Psoas muscle (tissue), 7 donors: ENCODE measurements at regions not wholly inside any gene's neighbourhood (a gene's known extent, or its start where the extent isn't known, plus 50 kb on each side); places are given as distances from the start of the nearest gene placed in this dataset.

Experiments
- ATAC-seq, 4 donors: fragments of 200-7000 bp; cut with Tn5 transposase; one replicate each; pipeline ENCODE4 v1.9.1; 2020; ENCODE audit warnings: moderate library complexity in 3 of 4, mild to moderate bottlenecking in 2 of 4
- DNase-seq, 2 donors: peaks; one replicate each; pipeline ENCODE4 v3.0.0-alpha.2; 2020
- H3K27ac ChIP-seq: fragments of 200-600 bp; one replicate; pipeline ENCODE4 v1.8.0; 2022
- H3K27me3 ChIP-seq, 3 donors: fragments of 200-600 bp in 1 of 3; one replicate each; pipeline versions ENCODE4 v1.6.1 to v1.8.0; 2013 to 2022; ENCODE audit warnings: low read length in 2 of 3, mild to moderate bottlenecking in 2 of 3, moderate library complexity in 1 of 3; ENCODE audit not compliant: insufficient read depth in 3 of 3
- H3K36me3 ChIP-seq, 2 donors: fragments of 200-600 bp in 1 of 2; one replicate each; pipeline versions ENCODE4 v1.6.1 to v1.8.0; 2013 to 2022; ENCODE audit warnings: low read depth in 1 of 2, mild to moderate bottlenecking in 1 of 2, moderate library complexity in 1 of 2; ENCODE audit not compliant: insufficient read depth in 1 of 2
- H3K4me1 ChIP-seq: fragments of 200-600 bp; one replicate; pipeline ENCODE4 v1.8.0; 2022
- H3K4me3 ChIP-seq: fragments of 200-600 bp; one replicate; pipeline ENCODE4 v1.8.0; 2022; ENCODE audit warnings: mild to moderate bottlenecking
- H3K9me3 ChIP-seq: fragments of 200-600 bp; one replicate; pipeline ENCODE4 v1.8.0; 2022
- CTCF ChIP-seq: fragments of 200-600 bp; IDR thresholded peaks from one replicate; pipeline ENCODE4 v1.8.0; 2022; ENCODE audit warnings: antibody characterized with exemption
- WGBS, 3 donors: extraction: QIAGEN DNeasy Blood & Tissue Kit; methylation state at CpG; one replicate each; pipeline versions ENCODE4 v1.1.6 to v1.1.7; 2013; 5-methylcytosine and 5-hydroxymethylcytosine counted together
- intact Hi-C, 2 donors: fragments of 100-400 bp; cut with DNase I; formaldehyde crosslinking; loops; one replicate each; pipeline versions ENCODE4 v1.11.0 to v1.14.2; 2022
- donor health status: healthy with polysubstance abuse.
- donor health status: DM: no; HTN: no; CAD: no; lungs with moderate emphysema.
- donor health status: Bipolar disorder and iron deficiency.
- donor health status: healthy.
- donor health status: DM: yes; HTN: yes; CAD: no.
- donor health status: DM: no; HTN: no; CAD: no.
- donor health status: DM: yes; HTN: yes; CAD: no.

DNA sequence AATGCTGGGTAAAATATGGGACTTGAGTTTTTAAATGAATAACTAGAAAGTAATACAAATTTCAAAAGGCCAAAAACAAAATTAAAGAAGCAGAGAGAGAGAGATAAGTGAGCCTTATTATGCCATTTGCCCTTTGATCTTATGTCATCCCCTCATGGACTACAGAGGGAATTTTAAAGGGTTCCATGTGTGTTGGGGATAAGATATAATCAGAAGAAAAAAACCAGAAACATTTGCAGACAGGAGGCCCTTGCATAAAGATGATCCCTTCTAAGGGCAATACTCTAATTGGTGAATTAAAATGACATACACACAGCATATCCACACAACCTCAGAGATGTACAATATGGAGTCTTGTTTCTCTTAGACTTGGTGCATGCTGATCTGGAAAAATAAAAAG, 406.6 kb upstream of the LARGE1 start:
- Histone ChIP-seq H3K27me3 (no peaks in the 10 kb centered on the region), H3K4me3 (no peak overlapping the region), H3K9me3 (no peaks in the 10 kb centered on the region), H3K36me3 (no peaks in the 10 kb centered on the region), H3K4me1 (no peaks in the 10 kb centered on the region), H3K27ac (no peak overlapping the region)
- DNase-seq (no peak), ATAC-seq (no peak)
- no peak for TF ChIP-seq CTCF
- intact Hi-C loops, result no loop called here

DNA sequence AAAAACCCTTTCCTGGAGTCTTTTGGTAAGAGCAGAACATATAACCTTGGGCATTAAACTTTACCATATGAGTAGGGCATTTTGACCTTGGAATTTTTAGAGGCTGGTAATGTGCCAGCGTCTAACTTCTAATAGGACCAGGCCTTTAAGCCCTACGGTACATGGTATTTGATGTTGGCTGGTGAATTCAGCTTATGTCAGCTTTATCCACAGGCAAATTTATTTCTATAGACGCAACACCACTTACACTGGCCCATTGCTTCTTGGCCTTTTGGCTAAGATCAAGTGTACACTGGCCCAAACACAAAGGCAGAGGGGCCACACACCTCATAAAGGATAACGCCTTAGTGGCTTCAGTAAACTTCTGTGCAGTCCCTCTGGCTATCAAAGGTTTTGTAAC, 410.2 kb upstream of the LARGE1 start:
- no peaks in the 10 kb centered on the region for H3K9me3 ChIP-seq
- no peaks in the 10 kb centered on the region for H3K4me1 ChIP-seq
- H3K36me3 ChIP-seq, result no peaks in the 10 kb centered on the region
- ATAC-seq (no peak), DNase-seq (no peak)
- H3K4me3 ChIP-seq, result no peak overlapping the region
- no peak for TF ChIP-seq CTCF
- no peaks in the 10 kb centered on the region for H3K27me3 ChIP-seq
- H3K27ac ChIP-seq, result no peak overlapping the region
- intact Hi-C loops, result loop anchor here in 1 of 2 donors (10.0 kb wide), 1 partner anchor 844 kb away; no protein-coding TSS in a partner anchor
- WGBS, 3 donors, result 81 to 86% (median 84%) methylated on average over 4 of the region's 4 CpGs

GRCh38 chr22:34333285-34333684, 413.0 kb upstream of the LARGE1 start:
- Histone ChIP-seq H3K4me3 (no peak overlapping the region), H3K27me3 (peaks cover 0 to under 1% (median 0%) of the 10 kb centered on the region in 3 donors), H3K9me3 (no peaks in the 10 kb centered on the region), H3K27ac (no peak overlapping the region), H3K4me1 (no peaks in the 10 kb centered on the region), H3K36me3 (no peaks in the 10 kb centered on the region)
- DNase-seq (no peak), ATAC-seq (no peak)
- intact Hi-C loops, result loop anchor here in 1 of 2 donors (10.0 kb wide), 1 partner anchor 842 kb away; no protein-coding TSS in a partner anchor
- 83 to 85% (median 84%) methylated on average over 4 of the region's 4 CpGs for WGBS, 3 donors
- TF ChIP-seq CTCF, result no peak

- no peak for TF ChIP-seq CTCF
- intact Hi-C loops, result loop anchor here in 1 of 2 donors (10.0 kb wide), 1 partner anchor 840 kb away; no protein-coding TSS in a partner anchor
- Histone ChIP-seq H3K27me3 (peaks cover 0 to 3% (median 0%) of the 10 kb centered on the region in 3 donors), H3K9me3 (no peaks in the 10 kb centered on the region), H3K4me3 (no peak overlapping the region), H3K36me3 (no peaks in the 10 kb centered on the region), H3K4me1 (no peaks in the 10 kb centered on the region), H3K27ac (no peak overlapping the region)
- ATAC-seq, result no peak
- no peak for DNase-seq
- 71 to 75% (median 73%) methylated on average over 5 of the region's 5 CpGs for WGBS, 3 donors
These were observed 414.6 kb upstream of the LARGE1 start for GRCh38 chr22:34334893-34335292.

GRCh38 chr22:34344702-34345101, 424.4 kb upstream of the LARGE1 start:
- 9 to 23% (median 11%) methylated on average over 1 of the region's 1 CpG for WGBS, 3 donors
- Histone ChIP-seq H3K4me3 (no peak overlapping the region), H3K4me1 (no peaks in the 10 kb centered on the region), H3K27me3 (peaks cover 0 to 3% (median 0%) of the 10 kb centered on the region in 3 donors), H3K9me3 (no peaks in the 10 kb centered on the region), H3K36me3 (no peaks in the 10 kb centered on the region), H3K27ac (no peak overlapping the region)
- TF ChIP-seq CTCF, result no peak
- intact Hi-C loops, result no loop called here
- DNase-seq (no peak), ATAC-seq (no peak)
